Epidermal melanocyte (primary cell): ENCODE measurements at regions not wholly inside any gene's neighbourhood (a gene's known extent, or its start where the extent isn't known, plus 50 kb on each side); places are given as distances from the start of the nearest gene placed in this dataset.

Experiments used
- DNase-seq: peaks from one replicate; pipeline ENCODE4 v3.0.0; 2011; ENCODE audit warnings: low spot score; ENCODE audit not compliant: insufficient read length

GRCh38 chr15:36059596-36059995 lies 513.6 kb upstream of the DPH6 start:
- DNase-seq: no peak

- DNase-seq: no peak
These were observed 516.4 kb upstream of the DPH6 start for GRCh38 chr15:36062357-36062756.

- DNase-seq: no peak
These were observed 512.7 kb upstream of the CDIN1 start for GRCh38 chr15:36066757-36067156.

- DNase-seq: no peak
These were observed 511.7 kb upstream of the CDIN1 start for GRCh38 chr15:36067483-36068274.

GRCh38 chr15:36075333-36075732 lies 504.1 kb upstream of the CDIN1 start:
- DNase-seq: no peak

- no peak for DNase-seq
These were observed 500.4 kb upstream of the CDIN1 start for GRCh38 chr15:36079021-36079420.

GRCh38 chr15:36080759-36081158 lies 498.7 kb upstream of the CDIN1 start:
- DNase-seq: no peak

GRCh38 chr15:36090286-36090946 lies 489.0 kb upstream of the CDIN1 start:
- no peak for DNase-seq

GRCh38 chr15:36106640-36107335 lies 472.6 kb upstream of the CDIN1 start:
- DNase-seq: no peak

GRCh38 chr15:36108541-36108940 lies 470.9 kb upstream of the CDIN1 start:
- DNase-seq: no peak

GRCh38 chr15:36109943-36110658 lies 469.3 kb upstream of the CDIN1 start:
- no peak for DNase-seq

GRCh38 chr15:36110659-36110993 lies 468.8 kb upstream of the CDIN1 start:
- no peak for DNase-seq

- DNase-seq: no peak
These were observed 462.1 kb upstream of the CDIN1 start for GRCh38 chr15:36117296-36117787.

- DNase-seq: no peak
These were observed 453.2 kb upstream of the CDIN1 start for GRCh38 chr15:36126194-36126593.

GRCh38 chr15:36130641-36131310 lies 448.6 kb upstream of the CDIN1 start:
- DNase-seq: no peak

- DNase-seq: no peak
These were observed 445.7 kb upstream of the CDIN1 start for GRCh38 chr15:36133742-36134141.

- DNase-seq: no peak
These were observed 443.4 kb upstream of the CDIN1 start for GRCh38 chr15:36136049-36136448.

GRCh38 chr15:36152936-36153335 lies 426.5 kb upstream of the CDIN1 start:
- DNase-seq: no peak

GRCh38 chr15:36156879-36157427 lies 422.5 kb upstream of the CDIN1 start:
- no peak for DNase-seq

- no peak for DNase-seq
These were observed 419.1 kb upstream of the CDIN1 start for GRCh38 chr15:36160351-36160750.

GRCh38 chr15:36161108-36161507 lies 418.3 kb upstream of the CDIN1 start:
- no peak for DNase-seq
